IMR-90 (cell line): ENCODE measurements at regions not wholly inside any gene's neighbourhood (a gene's known extent, or its start where the extent isn't known, plus 50 kb on each side); places are given as distances from the start of the nearest gene placed in this dataset.

Source experiments
- ATAC-seq: fragments of 200-7000 bp; cut with Tn5 transposase; 2 replicates; pipeline ENCODE4 v1.9.1; 2020; ENCODE audit warnings: low read depth, mild to moderate bottlenecking, moderate library complexity
- BruUV-seq: library from RNA; stranded (reverse); fragments of 400-500 nt; replicated peaks from 2 replicates; lab custom pipeline; 2021; lab: Mats Ljungman, UMichigan
- CTCF ChIA-PET: fragments of 300-600 bp; formaldehyde crosslinking; extraction: SDS; loops from one replicate; lab custom pipeline; 2021; ENCODE audit warnings: antibody characterized with exemption; lab: Yijun Ruan, JAX
- POLR2A ChIA-PET: fragments of 300-600 bp; sonication (Branson Sonifier 250); formaldehyde crosslinking; loops from one replicate; lab custom pipeline; 2022; ENCODE audit warnings: antibody characterized with exemption; ENCODE audit not compliant: unreplicated experiment; lab: Charles Lee
- DNase-seq: peaks from one replicate; pipeline ENCODE4 v3.0.0; 2013
- H2AFZ ChIP-seq: replicated peaks from 2 replicates; pipeline ENCODE3; 2013; ENCODE audit warnings: low read length, mild to moderate bottlenecking; ENCODE audit not compliant: poor library complexity
- H2AK5ac ChIP-seq: 2 replicates; pipeline ENCODE4 v1.6.1; 2013; ENCODE audit warnings: low read depth, low read length, inconsistent platforms
- H2AK9ac ChIP-seq: replicated peaks from 2 replicates; pipeline ENCODE3; 2013; ENCODE audit warnings: mild to moderate bottlenecking, low read depth, low read length, moderate library complexity; ENCODE audit not compliant: poor library complexity
- H2BK120ac ChIP-seq: 2 replicates; pipeline ENCODE4 v1.6.1; 2013; ENCODE audit warnings: low read depth, low read length, inconsistent platforms
- H2BK15ac ChIP-seq: 3 replicates; pipeline ENCODE4 v1.6.1; 2013; ENCODE audit warnings: low read depth, low read length, inconsistent platforms
- H2BK20ac ChIP-seq: 2 replicates; pipeline ENCODE4 v1.6.1; 2013; ENCODE audit warnings: low read depth, mild to moderate bottlenecking, inconsistent platforms, low read length, moderate library complexity
- H2BK5ac ChIP-seq: 2 replicates; pipeline ENCODE4 v1.6.1; 2013; ENCODE audit warnings: mild to moderate bottlenecking, low read depth, low read length, inconsistent platforms; ENCODE audit not compliant: poor library complexity, severe bottlenecking
- H3K14ac ChIP-seq: replicated peaks from 2 replicates; pipeline ENCODE4 v1.6.1; 2013; ENCODE audit warnings: low read depth, low read length, inconsistent platforms
- H3K18ac ChIP-seq: 2 replicates; pipeline ENCODE4 v1.6.1; 2013; ENCODE audit warnings: low read depth, low read length, control low read depth
- H3K23ac ChIP-seq: 2 replicates; pipeline ENCODE4 v1.6.1; 2013; ENCODE audit warnings: low read depth, low read length, inconsistent platforms
- H3K27ac ChIP-seq: 2 replicates; pipeline ENCODE4 v1.5.1; 2013; ENCODE audit warnings: mild to moderate bottlenecking, control low read depth, low read length; ENCODE audit not compliant: insufficient read depth
- H3K27me3 ChIP-seq: 2 replicates; pipeline ENCODE4 v1.6.1; 2013; ENCODE audit warnings: low read length; ENCODE audit not compliant: control insufficient read depth, insufficient read depth
- H3K36me3 ChIP-seq: 2 replicates; pipeline ENCODE4 v1.6.1; 2013; ENCODE audit warnings: low read length, mixed read lengths; ENCODE audit not compliant: control insufficient read depth, insufficient read depth
- H3K4ac ChIP-seq: 2 replicates; pipeline ENCODE4 v1.6.1; 2013; ENCODE audit warnings: low read depth, low read length, inconsistent platforms
- H3K4me1 ChIP-seq: 2 replicates; pipeline ENCODE4 v1.6.1; 2013; ENCODE audit warnings: low read length, mixed read lengths; ENCODE audit not compliant: control insufficient read depth, insufficient read depth
- H3K4me2 ChIP-seq: 2 replicates; pipeline ENCODE4 v1.6.1; 2013; ENCODE audit warnings: low read depth, mild to moderate bottlenecking, control low read depth, low read length, moderate library complexity
- H3K4me3 ChIP-seq: 2 replicates; pipeline ENCODE4 v1.5.1; 2013; ENCODE audit warnings: low read depth, mild to moderate bottlenecking, control low read depth, low read length, moderate library complexity; ENCODE audit not compliant: insufficient read depth
- H3K56ac ChIP-seq: 2 replicates; pipeline ENCODE4 v1.6.1; 2013; ENCODE audit warnings: low read length, inconsistent platforms; ENCODE audit not compliant: insufficient read depth; ENCODE audit errors: extremely low read depth
- H3K79me1 ChIP-seq, 2 experiments: 2 replicates each; pipeline ENCODE4 v1.6.1; 2013; ENCODE audit warnings: low read length in 2 of 2, inconsistent platforms in 1 of 2, low read depth in 1 of 2
- H3K9ac ChIP-seq: 2 replicates; pipeline ENCODE4 v1.6.1; 2013; ENCODE audit warnings: low read depth, low read length, control low read depth
- H3K9me1 ChIP-seq: 2 replicates; pipeline ENCODE4 v1.6.1; 2013; ENCODE audit warnings: low read length, inconsistent platforms; ENCODE audit not compliant: insufficient read depth
- H3K9me3 ChIP-seq: 2 replicates; pipeline ENCODE4 v1.6.1; 2013; ENCODE audit warnings: low read length; ENCODE audit not compliant: control insufficient read depth, insufficient read depth
- H4K20me1 ChIP-seq: 2 replicates; pipeline ENCODE4 v1.6.1; 2013; ENCODE audit warnings: low read length, inconsistent platforms; ENCODE audit not compliant: insufficient read depth
- H4K5ac ChIP-seq: 2 replicates; pipeline ENCODE4 v1.6.1; 2013; ENCODE audit warnings: mild to moderate bottlenecking, low read depth, low read length, control low read depth
- H4K8ac ChIP-seq, 2 experiments: 2 replicates each; pipeline ENCODE4 v1.6.1; 2013; ENCODE audit warnings: low read depth in 2 of 2, low read length in 2 of 2, control low read depth in 1 of 2, inconsistent platforms in 1 of 2
- H4K91ac ChIP-seq: 2 replicates; pipeline ENCODE4 v1.6.1; 2013; ENCODE audit warnings: low read depth, low read length, inconsistent platforms; ENCODE audit not compliant: insufficient read depth
- BHLHE40 ChIP-seq: fragments of 150-350 bp; IDR thresholded peaks from 2 replicates; pipeline ENCODE4 v1.6.1; 2016; ENCODE audit warnings: mild to moderate bottlenecking, low read depth, low read length
- CEBPB ChIP-seq: IDR thresholded peaks from 2 replicates; pipeline ENCODE4 v1.6.1; 2012; ENCODE audit warnings: low read depth, low read length, improper control_type of control experiment
- CHD1 ChIP-seq: IDR thresholded peaks from 2 replicates; pipeline ENCODE4 v1.6.1; 2012; ENCODE audit warnings: low read depth, low read length, improper control_type of control experiment
- FOS ChIP-seq: fragments of 150-350 bp; IDR thresholded peaks from 2 replicates; pipeline ENCODE4 v1.6.1; 2016; ENCODE audit warnings: low read depth, low read length
- MAFK ChIP-seq: IDR thresholded peaks from 2 replicates; pipeline ENCODE4 v1.6.1; 2012; ENCODE audit warnings: low read depth, low read length, improper control_type of control experiment
- MAZ ChIP-seq: IDR thresholded peaks from 2 replicates; pipeline ENCODE4 v1.6.1; 2012; ENCODE audit warnings: low read depth, mild to moderate bottlenecking, low read length, improper control_type of control experiment, moderate library complexity, borderline replicate concordance
- MXI1 ChIP-seq: IDR thresholded peaks from 2 replicates; pipeline ENCODE4 v1.6.1; 2012; ENCODE audit warnings: low read depth, mild to moderate bottlenecking, low read length, moderate library complexity, borderline replicate concordance
- NFE2L2 ChIP-seq: fragments of 150-350 bp; IDR thresholded peaks from 2 replicates; pipeline ENCODE4 v1.6.1; 2016; ENCODE audit warnings: low read depth, mild to moderate bottlenecking, low read length
- POLR2A ChIP-seq: IDR thresholded peaks from 2 replicates; pipeline ENCODE4 v1.6.1; 2012; ENCODE audit warnings: mild to moderate bottlenecking, low read depth, low read length
- RAD21 ChIP-seq: IDR thresholded peaks from 2 replicates; pipeline ENCODE4 v1.6.1; 2012; ENCODE audit warnings: low read length, improper control_type of control experiment
- RCOR1 ChIP-seq: IDR thresholded peaks from 2 replicates; pipeline ENCODE4 v1.6.1; 2012; ENCODE audit warnings: mild to moderate bottlenecking, low read length, improper control_type of control experiment; ENCODE audit not compliant: insufficient replicate concordance
- RFX5 ChIP-seq: IDR thresholded peaks from 2 replicates; pipeline ENCODE4 v1.8.0; 2012; ENCODE audit warnings: low read depth, mild to moderate bottlenecking, low read length, moderate library complexity
- SMC3 ChIP-seq: fragments of 150-350 bp; IDR thresholded peaks from 2 replicates; pipeline ENCODE4 v1.6.1; 2016; ENCODE audit warnings: low read depth, mild to moderate bottlenecking, antibody characterized with exemption, low read length, moderate library complexity
- WGBS, 2 experiments: methylation state at CpG; one replicate each; pipeline versions ENCODE4 v1.1.5 to v1.1.7; 2013; ENCODE audit warnings: missing lambda C conversion rate in 2 of 2; ENCODE audit not compliant: insufficient read length in 1 of 2; ENCODE audit errors: extremely low coverage in 2 of 2; 5-methylcytosine and 5-hydroxymethylcytosine counted together
- dilution Hi-C: fragments of 300-500 bp; cut with HindIII; formaldehyde crosslinking; loops from one replicate; pipeline ENCODE4 v1.14.3; 2018; ENCODE audit warnings: low sequenced_read_pairs; ENCODE audit not compliant: unreplicated experiment
- in situ Hi-C: fragments of 300-500 bp; cut with MboI; formaldehyde crosslinking; loops from 3 replicates; pipeline ENCODE4 v1.14.3; 2019; ENCODE audit warnings: low sequenced_read_pairs, inconsistent platforms, mixed read lengths
- intact Hi-C: fragments of 100-400 bp; cut with micrococcal nuclease; formaldehyde crosslinking; loops from 2 replicates; pipeline ENCODE4 v1.10.0; 2022
- TF ChIP-seq, protein P1 (sequence below): fragments of 150-350 bp; IDR thresholded peaks from 2 replicates; pipeline ENCODE4 v1.6.1; 2017; ENCODE audit warnings: mild to moderate bottlenecking, antibody characterized with exemption, low read length, low read depth
- TF ChIP-seq, protein P2 (sequence below): fragments of 150-350 bp; IDR thresholded peaks from 2 replicates; pipeline ENCODE4 v1.6.1; 2016; ENCODE audit warnings: low read depth, mild to moderate bottlenecking, low read length, moderate library complexity, borderline replicate concordance
- TF ChIP-seq, protein P3 (sequence below): conservative IDR thresholded peaks from 2 replicates; pipeline ENCODE4 v1.5.1; 2012; ENCODE audit warnings: mild to moderate bottlenecking, low read depth, low read length, improper control_type of control experiment

DNA sequence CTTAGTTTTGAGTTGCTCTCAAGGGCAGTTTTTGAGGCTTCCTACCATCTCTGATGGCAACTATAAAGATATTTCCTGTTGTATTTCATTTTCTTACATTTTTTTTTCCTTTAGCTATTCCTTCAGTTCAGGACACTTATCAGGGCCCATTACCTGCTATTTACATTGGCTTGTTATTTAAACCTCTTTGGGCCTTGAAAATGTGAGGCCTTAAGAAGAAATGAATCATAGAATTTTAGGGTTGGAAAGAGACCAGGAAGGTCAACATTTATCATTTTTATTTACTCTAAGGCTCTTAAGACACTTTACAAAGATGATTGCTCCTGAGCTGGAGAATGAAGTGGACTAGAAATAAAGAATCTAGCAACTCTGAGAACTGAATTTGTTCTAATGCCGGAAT is 335.2 kb downstream of the DTWD2 start:
- Histone ChIP-seq H2AK5ac (no peak overlapping the region), H3K36me3 (no peaks in the 10 kb centered on the region), H2BK15ac (no peak overlapping the region), H4K20me1 (no peaks in the 10 kb centered on the region), H2BK5ac (no peak overlapping the region), H3K4me2 (no peak overlapping the region), H3K27me3 (no peaks in the 10 kb centered on the region), H2BK20ac (no peak overlapping the region), H2AFZ (no peak overlapping the region), H3K79me1 (no peaks in the 10 kb centered on the region), H3K9me3 (peaks cover 5% of the 10 kb centered on the region), H3K4me3 (no peak overlapping the region), H3K56ac (no peak overlapping the region), H3K9ac (no peak overlapping the region), H4K91ac (no peak overlapping the region), H3K4ac (no peak overlapping the region), H4K5ac (no peak overlapping the region), H3K27ac (no peak overlapping the region), H3K9me1 (no peaks in the 10 kb centered on the region), H2BK120ac (no peak overlapping the region), H3K18ac (no peak overlapping the region), H2AK9ac (no peak overlapping the region), H4K8ac (no peak overlapping the region), H3K4me1 (no peaks in the 10 kb centered on the region), H3K23ac (no peak overlapping the region), H3K14ac (no peak overlapping the region)
- ATAC-seq (no peak), DNase-seq (no peak)
- ChIA-PET CTCF (no interaction called here), POLR2A (no interaction called here)
- no TSS peak for BruUV-seq
- in situ Hi-C loops, result no loop called here
- intact Hi-C loops, result no loop called here
- no CpG with 5 or more reads among the region's 1 CpG for WGBS, 2 experiments
- dilution Hi-C loops, result no loop called here
- TF ChIP-seq, protein P1, sequence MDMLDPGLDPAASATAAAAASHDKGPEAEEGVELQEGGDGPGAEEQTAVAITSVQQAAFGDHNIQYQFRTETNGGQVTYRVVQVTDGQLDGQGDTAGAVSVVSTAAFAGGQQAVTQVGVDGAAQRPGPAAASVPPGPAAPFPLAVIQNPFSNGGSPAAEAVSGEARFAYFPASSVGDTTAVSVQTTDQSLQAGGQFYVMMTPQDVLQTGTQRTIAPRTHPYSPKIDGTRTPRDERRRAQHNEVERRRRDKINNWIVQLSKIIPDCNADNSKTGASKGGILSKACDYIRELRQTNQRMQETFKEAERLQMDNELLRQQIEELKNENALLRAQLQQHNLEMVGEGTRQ, result no peak
- TF ChIP-seq MXI1, result no peak
- TF ChIP-seq FOS, result no peak
- TF ChIP-seq BHLHE40, result no peak
- no peak for TF ChIP-seq SMC3
- TF ChIP-seq, protein P2, sequence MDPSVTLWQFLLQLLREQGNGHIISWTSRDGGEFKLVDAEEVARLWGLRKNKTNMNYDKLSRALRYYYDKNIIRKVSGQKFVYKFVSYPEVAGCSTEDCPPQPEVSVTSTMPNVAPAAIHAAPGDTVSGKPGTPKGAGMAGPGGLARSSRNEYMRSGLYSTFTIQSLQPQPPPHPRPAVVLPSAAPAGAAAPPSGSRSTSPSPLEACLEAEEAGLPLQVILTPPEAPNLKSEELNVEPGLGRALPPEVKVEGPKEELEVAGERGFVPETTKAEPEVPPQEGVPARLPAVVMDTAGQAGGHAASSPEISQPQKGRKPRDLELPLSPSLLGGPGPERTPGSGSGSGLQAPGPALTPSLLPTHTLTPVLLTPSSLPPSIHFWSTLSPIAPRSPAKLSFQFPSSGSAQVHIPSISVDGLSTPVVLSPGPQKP, result no peak
- no peak for TF ChIP-seq RFX5
- no peak for TF ChIP-seq CEBPB
- TF ChIP-seq CHD1, result no peak
- TF ChIP-seq RCOR1, result no peak
- TF ChIP-seq, protein P3, sequence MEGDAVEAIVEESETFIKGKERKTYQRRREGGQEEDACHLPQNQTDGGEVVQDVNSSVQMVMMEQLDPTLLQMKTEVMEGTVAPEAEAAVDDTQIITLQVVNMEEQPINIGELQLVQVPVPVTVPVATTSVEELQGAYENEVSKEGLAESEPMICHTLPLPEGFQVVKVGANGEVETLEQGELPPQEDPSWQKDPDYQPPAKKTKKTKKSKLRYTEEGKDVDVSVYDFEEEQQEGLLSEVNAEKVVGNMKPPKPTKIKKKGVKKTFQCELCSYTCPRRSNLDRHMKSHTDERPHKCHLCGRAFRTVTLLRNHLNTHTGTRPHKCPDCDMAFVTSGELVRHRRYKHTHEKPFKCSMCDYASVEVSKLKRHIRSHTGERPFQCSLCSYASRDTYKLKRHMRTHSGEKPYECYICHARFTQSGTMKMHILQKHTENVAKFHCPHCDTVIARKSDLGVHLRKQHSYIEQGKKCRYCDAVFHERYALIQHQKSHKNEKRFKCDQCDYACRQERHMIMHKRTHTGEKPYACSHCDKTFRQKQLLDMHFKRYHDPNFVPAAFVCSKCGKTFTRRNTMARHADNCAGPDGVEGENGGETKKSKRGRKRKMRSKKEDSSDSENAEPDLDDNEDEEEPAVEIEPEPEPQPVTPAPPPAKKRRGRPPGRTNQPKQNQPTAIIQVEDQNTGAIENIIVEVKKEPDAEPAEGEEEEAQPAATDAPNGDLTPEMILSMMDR, result no peak
- no peak for TF ChIP-seq NFE2L2
- no peak for TF ChIP-seq MAZ
- no peak for TF ChIP-seq RAD21
- TF ChIP-seq MAFK, result no peak
- TF ChIP-seq POLR2A, result no peak
